RWPE1 (cell line): ENCODE measurements at regions not wholly inside any gene's neighbourhood (a gene's known extent, or its start where the extent isn't known, plus 50 kb on each side); places are given as distances from the start of the nearest gene placed in this dataset.

ENCODE experiments used
- CTCF ChIA-PET: fragments of 350-600 bp; sonication (Branson Sonifier 250); formaldehyde crosslinking; extraction: SDS; loops from one replicate; lab custom pipeline; 2021; lab: Yijun Ruan, JAX
- POLR2A ChIA-PET: fragments of 400-600 bp; formaldehyde crosslinking; extraction: SDS; loops from one replicate; lab custom pipeline; 2020; ENCODE audit warnings: antibody characterized with exemption; ENCODE audit not compliant: low non-redundant PET; lab: Yijun Ruan, JAX
- DNase-seq: peaks from one replicate; pipeline ENCODE4 v3.0.0; 2012; ENCODE audit warnings: low spot score
- H3K27ac ChIP-seq: fragments of 450-650 bp; 2 replicates; pipeline ENCODE4 v1.5.1; 2017
- CTCF ChIP-seq: fragments of 450-650 bp; conservative IDR thresholded peaks from 2 replicates; pipeline ENCODE4 v1.5.1; 2017; ENCODE audit warnings: low read depth, mild to moderate bottlenecking

- no peak for TF ChIP-seq CTCF
- POLR2A ChIA-PET = no interaction called here
- no peak for DNase-seq
- CTCF ChIA-PET = no interaction called here
- no peak overlapping the region for H3K27ac ChIP-seq
Observed at GRCh38 chr11:134564472-134565200, 152.6 kb upstream of the B3GAT1 start.

- CTCF ChIA-PET = no interaction called here
Observed at GRCh38 chr11:134562941-134563471, 151.0 kb upstream of the B3GAT1 start.

DNA sequence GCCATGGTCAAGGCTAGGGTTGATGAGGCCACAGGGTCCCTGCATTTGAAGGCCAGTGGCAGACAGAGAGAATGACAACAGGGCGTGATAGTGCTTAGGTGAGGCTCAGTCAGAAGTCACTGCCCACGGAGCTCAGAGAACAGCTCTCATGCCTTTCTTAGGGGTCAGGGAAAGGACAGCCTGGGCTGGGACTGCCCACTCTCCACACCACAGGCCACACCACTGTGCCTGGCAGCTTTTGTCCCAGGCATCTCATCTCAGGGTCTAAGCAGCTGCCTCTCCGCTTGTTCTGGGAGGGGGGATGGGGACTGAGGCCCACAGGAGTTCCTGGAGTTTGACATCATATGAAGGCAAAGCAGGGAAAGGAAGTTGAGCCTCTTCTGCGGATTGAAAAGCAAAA lies 150.2 kb upstream of the B3GAT1 start:
- ChIA-PET POLR2A (no interaction called here), CTCF (interaction anchor here (0.6 kb wide), 1 partner anchor 345 kb away, joined by 3 read pairs; no protein-coding TSS in a partner anchor)
- H3K27ac ChIP-seq = no peak overlapping the region
- no peak for TF ChIP-seq CTCF
- no peak for DNase-seq

More at GRCh38 chr11:134562941-134563471, 151.0 kb upstream of the B3GAT1 start:
- POLR2A ChIA-PET = no interaction called here
- no peak overlapping the region for H3K27ac ChIP-seq
- TF ChIP-seq CTCF = no peak
- DNase-seq = no peak

DNA sequence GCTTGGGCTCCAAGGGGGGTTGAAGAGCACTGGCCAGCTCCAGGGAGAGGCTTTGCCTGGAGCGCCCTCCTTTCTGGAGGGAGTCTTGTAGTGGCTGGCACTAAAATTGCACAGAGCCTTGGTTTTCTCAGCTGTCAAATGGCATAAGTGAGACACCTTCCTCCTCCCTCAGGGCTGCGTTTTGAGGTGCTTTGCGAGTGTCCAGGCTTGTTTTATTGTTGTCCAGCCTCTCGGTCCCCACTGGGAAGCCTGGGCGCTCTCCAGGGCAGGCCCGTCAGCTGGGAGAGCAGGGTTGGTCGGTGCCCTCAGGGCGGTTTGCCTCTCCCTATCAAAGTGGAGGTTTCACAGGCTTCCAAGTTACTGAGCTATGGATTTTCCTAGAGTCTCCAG lies 149.3 kb upstream of the B3GAT1 start:
- ChIA-PET POLR2A (no interaction called here), CTCF (interaction anchor here (0.6 kb wide), 1 partner anchor 165 kb away, joined by 3 read pairs; no protein-coding TSS in a partner anchor)
- no peak overlapping the region for H3K27ac ChIP-seq
- no peak for DNase-seq
- no peak for TF ChIP-seq CTCF

- ChIA-PET POLR2A (no interaction called here), CTCF (interaction anchor here (0.5 to 0.7 kb wide), 3 partner anchors 41 to 194 kb away, joined by 3 read pairs; no protein-coding TSS in a partner anchor)
- no peak overlapping the region for H3K27ac ChIP-seq
- TF ChIP-seq CTCF = no peak
- DNase-seq = no peak
Observed at GRCh38 chr11:134560566-134561330, 148.7 kb upstream of the B3GAT1 start.

DNA sequence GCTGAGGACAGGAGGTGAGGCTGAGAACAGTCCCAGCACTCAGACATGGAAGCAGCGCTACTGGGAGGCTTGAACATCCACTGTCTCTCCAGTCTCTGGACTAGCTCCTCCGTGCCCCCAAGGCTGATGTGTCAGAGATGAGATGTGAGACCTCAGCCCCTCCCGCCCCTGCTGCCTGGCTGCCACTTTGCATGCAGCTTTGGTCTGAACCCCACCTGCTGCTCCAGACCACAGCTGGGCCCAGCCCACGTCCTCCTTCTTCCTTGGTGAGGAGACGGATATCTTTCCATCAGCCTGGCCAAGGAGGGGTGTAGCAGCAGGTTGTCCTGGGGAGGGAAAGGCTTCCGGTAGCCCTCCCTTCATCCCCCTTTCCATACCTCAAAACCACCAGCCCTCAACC lies 148.0 kb upstream of the B3GAT1 start:
- ChIA-PET CTCF (interaction anchor here (0.7 kb wide), 1 partner anchor 193 kb away, joined by 3 read pairs; no protein-coding TSS in a partner anchor), POLR2A (no interaction called here)
- DNase-seq = no peak
- TF ChIP-seq CTCF = no peak
- no peak overlapping the region for H3K27ac ChIP-seq
